Activated T-cell treated with anti-CD3 and anti-CD28 coated beads for 24 hours (primary cell): ENCODE measurements at regions not wholly inside any gene's neighbourhood (a gene's known extent, or its start where the extent isn't known, plus 50 kb on each side); places are given as distances from the start of the nearest gene placed in this dataset.
"Not testable (repeated sequence)": the region's sequence is repeated elsewhere in the genome, so short reads cannot be mapped to it uniquely, and the experiment has no call there.

ENCODE experiments used
- DNase-seq: peaks from one replicate; pipeline ENCODE4 v3.0.0-alpha.2; 2020; ENCODE audit warnings: low read depth

DNA sequence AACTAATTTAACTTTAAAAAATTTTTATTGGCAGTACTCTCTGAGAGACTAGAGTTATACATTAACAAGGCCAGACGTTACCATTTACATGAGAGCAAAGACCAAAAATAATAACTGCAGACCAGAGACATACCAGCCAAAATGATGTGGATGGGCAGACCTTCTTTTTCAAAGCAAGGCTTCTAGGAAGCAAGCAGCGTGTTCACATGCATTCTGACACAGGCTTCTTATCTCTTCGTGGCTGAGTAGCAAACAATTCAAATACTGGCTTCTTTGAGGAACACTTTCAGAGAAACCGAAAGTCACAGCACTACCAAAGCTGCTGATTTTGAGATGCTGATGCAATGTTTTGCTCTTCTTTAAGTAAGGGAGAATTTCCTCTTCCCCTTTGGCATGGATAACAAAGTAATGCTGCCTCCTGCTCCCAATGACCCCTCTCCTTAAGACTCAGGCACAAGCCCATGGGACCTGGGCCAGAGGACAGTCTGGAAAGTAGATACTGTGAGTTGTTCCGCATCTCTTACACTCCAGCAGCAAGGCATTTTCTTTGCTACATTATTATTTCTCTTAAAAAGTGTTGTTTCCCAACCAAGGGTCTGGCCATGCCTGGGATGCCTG is 181.9 kb downstream of the MREG start:
- DNase-seq: no peak

DNA sequence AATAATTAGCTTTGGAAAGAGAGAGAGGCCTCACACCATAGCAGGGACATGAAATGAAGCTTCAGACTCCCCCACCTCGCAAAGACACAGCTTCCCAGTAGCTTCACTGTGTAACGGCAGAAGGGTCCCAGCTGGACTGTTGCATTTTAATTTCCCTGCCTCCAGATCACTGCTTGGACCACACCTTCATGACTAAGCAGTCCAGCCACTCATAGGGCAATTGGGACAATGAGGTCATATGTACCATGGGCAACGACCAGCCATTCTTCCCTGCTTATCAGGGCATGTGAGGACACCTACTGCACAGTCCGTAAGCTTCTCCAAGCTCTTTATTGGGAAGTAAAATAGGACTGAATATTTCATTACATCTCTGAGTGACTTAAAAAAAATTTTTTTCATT is 183.0 kb downstream of the MREG start:
- no peak for DNase-seq

DNA sequence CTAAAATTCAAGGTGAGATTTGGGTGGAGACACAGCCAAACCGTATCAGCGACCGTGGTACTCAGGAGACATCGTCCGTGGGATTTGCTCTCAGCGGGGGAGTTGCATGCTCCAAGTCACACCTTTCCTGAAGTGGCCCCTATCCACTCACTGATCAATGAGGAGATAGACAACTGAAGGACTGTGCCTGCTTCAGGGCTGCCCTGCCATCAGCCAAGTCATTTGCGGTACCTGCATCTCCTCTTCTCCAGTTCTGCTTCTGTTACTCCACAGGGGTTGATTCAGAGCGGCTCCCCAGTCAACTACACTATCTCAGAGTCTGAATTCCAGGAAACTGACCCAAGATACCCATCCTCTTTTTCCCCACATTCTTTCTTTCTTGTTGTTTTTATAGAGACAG is 184.1 kb downstream of the MREG start:
- DNase-seq: no peak

DNA sequence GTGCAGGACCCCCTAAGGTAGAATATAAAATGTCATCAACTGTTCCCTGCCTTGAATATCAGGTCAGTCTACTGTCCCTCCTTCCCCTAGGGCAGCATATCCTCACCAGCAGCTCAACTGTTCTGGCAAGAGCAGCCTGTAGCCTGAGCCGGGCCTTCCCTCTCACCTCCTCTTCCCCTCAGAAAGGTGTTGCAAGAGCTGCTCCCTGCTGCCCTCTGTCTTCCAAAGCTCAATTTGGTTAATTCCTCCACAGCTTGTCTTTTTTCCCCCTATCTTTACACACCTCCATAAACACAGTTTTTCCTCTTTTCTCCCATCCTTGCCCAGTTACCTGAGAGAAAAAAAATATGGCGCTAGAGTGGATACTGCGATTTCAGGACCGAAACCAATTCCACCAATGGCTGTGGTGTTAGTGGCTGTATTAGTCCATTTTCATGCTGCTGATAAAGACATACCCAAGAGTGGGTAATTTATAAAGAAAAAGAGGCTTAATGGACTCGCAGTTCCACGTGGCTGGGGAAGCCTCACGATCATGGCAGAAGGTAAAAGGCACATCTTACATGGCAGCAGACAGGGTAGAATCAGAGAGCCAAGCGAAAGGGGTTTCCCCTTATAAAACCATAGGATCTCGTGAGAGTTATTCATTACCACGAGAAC is 184.7 kb downstream of the MREG start:
- peak; percentile 14 for DNase-seq

GRCh38 chr2:215826838-215827441 is 186.4 kb downstream of the MREG start:
- no peak for DNase-seq

GRCh38 chr2:215826376-215826775 is 187.0 kb downstream of the MREG start:
- DNase-seq: no peak

DNA sequence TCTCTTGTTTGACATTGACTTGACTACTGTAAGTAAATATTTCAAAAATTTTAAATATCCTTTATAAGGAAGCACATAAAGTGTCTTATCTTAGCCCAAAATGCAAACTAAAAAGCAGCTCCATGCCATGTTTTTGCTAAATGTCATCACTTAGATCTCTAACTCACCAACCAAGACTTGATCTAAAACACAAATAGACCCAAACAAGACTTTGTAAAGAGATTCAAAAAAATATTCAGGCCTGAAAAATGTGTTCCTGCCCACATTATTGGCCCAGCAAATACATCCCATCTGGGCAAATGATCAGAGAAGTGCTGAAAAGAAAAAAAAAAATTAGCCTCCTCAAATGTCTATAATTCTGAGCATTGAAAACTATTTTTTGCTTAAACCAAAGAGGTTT is 187.6 kb downstream of the MREG start:
- no peak for DNase-seq

GRCh38 chr2:215821298-215821697 is 192.1 kb downstream of the MREG start:
- not testable (repeated sequence) for DNase-seq

GRCh38 chr2:215819713-215820112 is 193.6 kb downstream of the MREG start:
- DNase-seq: not testable (repeated sequence)

GRCh38 chr2:215817046-215817445 is 196.3 kb downstream of the MREG start:
- no peak for DNase-seq

- no peak for DNase-seq
Measured at GRCh38 chr2:215816424-215816823, 196.9 kb downstream of the MREG start.

DNA sequence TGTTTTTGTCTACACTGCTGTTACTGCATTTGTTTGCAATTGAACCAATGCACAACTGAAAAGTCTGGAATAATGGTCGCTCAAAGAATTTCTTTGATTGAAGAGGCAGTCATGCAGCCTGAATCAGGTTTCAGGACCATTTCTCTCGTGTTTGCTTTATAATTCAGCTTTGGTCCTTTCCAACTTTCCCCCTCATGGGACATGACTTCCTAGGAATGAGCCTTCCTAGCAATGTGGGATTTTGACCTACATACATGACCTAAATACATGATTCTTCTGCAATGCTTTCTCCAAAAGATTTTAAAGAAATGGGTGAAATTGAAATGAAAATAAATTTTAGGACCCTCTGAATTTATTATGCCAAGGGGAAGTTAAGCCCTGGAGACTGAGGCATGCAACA is 197.4 kb downstream of the MREG start:
- DNase-seq: no peak

DNA sequence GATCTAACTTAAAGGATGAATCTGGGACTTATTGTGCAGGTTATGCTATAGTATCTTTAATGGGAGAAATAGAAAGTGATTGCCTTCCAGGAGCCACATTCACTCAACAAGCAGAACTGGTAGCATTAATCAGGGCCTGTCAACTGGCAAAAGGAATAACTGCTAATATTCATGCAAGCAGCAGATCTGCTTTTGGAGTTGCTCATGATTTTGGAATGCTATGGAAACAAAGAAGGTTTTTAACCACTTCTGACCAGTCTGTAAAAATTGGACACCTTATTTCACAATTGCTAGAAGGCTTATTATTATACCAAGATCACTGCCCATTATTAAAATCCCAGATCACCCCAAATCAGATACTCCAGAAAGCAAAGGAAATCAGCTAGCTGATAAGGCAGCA is 200.4 kb downstream of the MREG start:
- no peak for DNase-seq

DNA sequence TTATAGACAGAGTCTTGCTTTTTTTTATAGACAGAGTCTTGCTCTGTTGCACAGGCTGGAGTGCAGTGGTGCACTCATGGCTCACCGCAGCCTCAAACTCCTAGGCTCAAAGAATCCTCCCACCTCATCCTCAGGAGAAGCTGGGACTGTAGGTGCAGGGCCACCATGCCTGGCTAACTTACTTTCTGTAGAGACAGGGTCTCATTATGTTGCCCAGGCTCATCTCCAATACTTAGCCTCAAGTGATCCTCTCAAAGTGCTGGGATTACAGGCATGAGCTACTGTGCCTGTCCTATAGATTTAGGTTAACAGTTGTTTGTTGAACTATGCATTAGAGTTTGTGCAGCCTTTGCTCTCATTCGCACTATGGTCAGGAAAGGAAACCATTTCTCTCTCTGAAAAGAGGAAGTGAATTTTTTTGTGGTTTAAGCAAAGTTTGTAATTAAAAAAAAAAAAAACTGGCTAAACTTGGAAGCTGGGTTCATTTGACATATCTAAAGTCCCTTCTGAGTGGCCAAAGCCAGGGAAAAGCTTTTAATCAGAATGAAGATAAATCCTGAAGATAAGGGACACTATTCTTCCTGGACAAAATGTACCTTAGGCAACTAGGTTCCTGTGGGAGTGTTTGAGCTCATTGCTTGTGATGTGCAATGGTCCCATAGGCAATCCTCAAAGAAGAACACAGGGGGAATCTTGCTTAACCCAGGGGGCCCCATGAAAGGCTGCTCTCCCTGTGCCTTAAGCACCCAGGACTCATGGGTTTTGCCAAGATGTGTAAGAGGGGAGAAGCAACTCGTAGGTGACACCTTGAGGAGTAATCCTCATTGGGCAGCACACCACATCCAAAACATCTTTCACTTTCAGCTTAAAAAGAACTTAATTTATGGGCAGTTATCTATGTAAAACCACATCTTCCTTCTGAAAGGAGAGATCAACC is 201.7 kb downstream of the MREG start:
- no peak for DNase-seq

DNA sequence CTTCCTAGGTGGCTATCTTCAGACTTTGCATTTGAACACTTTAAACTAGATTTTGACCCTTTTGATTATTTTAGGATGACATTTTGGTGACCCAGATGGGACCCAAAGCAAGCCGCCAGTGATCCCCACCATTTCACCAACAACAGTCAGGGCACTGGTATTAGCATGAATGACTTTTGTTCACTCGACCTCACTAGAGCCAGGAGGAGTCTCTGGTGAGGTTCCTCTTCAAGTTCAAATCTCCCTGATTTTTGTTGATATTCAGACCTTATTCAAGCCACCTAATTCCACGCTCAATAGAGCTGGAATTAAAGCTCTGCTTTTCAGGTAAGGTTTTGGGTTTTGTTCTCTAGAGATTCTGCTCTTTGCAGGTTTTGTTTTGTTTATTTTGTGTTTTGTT is 202.3 kb downstream of the MREG start:
- no peak for DNase-seq

- DNase-seq: no peak
Measured at GRCh38 chr2:215808996-215809395, 204.4 kb downstream of the MREG start.

GRCh38 chr2:215808194-215808593 is 205.2 kb downstream of the MREG start:
- no peak for DNase-seq

DNA sequence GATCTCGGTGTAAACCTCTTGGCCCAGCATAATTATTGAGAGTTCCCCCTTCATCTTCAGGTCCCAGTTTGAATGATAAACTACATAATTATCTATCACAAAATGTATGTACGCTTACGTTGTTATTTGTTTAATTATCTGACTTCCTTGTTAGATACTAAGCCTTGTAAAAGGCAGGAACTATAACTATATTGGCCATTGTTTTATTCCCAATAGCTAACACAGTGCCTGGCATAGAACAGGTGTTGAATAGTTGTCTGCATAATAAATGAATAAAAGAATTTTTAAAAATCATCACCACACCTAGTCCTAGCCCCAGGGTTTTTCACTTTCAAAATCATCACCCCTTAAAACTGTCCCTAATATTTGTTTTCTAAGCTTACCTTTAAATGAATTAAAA is 207.9 kb downstream of the MREG start:
- no peak for DNase-seq

DNA sequence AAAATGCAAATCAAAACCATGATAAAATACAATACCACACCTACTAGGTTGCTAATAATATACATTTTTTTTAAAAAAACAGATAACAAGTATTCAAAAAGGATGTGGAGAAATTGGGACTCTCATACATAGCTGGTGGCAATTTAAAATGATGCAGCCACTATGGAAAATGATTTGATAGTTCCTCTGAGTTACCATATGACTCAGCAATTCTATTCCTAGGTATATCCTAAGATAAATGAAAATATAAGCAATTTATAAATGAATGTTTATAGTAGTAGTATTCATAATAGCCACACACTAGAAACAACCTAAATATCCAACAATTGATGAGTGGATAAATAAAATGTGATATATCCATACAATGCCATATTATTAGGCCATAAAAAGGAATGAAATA is 210.2 kb downstream of the MREG start:
- no peak for DNase-seq

GRCh38 chr2:215799194-215799593 is 214.2 kb downstream of the MREG start:
- no peak for DNase-seq

- DNase-seq: no peak
Measured at GRCh38 chr2:215797676-215798075, 215.7 kb downstream of the MREG start.

DNA sequence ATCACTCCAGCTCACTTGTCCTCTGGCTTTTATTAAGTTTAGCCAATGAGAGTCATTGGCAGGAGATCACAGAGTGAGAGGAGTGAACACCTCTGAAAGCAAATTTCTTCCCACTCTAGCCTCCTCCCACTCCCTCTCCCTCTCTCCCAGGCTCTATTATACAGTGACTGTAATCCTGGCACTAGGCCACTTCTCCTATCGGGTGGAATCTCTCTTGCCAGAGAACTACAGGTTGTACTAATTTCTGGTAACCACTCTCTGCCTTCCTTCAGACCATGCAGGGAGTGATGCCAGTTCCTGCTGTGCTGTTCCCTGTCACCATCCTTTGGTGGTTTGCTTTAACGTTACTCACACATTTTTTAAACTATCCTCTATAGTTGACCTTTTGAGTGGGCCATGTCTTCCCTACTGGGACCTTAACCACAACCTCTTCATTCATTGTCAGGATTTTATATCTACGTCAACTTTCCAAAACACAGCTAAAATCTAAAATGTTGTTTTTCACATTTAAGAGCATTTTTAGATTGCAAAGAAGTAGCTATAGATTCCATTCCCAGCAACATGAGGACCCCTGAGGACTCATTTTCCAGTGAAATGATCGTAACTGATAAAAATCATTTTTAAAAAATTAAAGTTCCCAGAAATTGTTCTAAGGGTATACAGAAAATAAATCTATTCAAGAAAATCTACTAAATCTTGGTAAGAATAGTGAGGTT is 217.1 kb downstream of the MREG start:
- no peak for DNase-seq
